ENCODE measurements at regions not wholly inside any gene's neighbourhood (a gene's known extent, or its start where the extent isn't known, plus 50 kb on each side); places are given as distances from the start of the nearest gene placed in this dataset.

DNA sequence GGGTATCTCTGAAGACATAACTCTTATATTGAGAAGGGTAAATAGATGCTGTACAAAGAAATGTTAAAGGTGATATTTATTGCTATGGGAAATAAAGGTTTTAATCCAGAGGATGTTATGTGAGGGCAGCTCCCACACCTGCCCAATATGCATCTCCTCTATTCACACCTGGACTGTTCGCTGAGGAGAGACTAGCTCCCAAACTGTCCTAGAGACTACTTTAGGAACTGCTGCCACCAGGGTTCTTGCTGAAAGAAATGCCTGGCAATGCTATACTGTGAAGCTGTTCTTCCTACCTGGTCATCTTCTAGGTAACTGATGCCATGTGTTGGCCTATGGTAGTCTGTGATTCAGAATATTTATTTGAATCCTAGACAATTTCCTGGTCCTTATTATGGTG is 1421.5 kb upstream of the SPRY2 start:
- no peaks in the 10 kb centered on the region for H3K36me3 ChIP-seq (replicated peaks in 1 of 2)
- no peaks in the 10 kb centered on the region for H3K27me3 ChIP-seq
- no peak overlapping the region for H3K27ac ChIP-seq
- TF ChIP-seq, protein P1, sequence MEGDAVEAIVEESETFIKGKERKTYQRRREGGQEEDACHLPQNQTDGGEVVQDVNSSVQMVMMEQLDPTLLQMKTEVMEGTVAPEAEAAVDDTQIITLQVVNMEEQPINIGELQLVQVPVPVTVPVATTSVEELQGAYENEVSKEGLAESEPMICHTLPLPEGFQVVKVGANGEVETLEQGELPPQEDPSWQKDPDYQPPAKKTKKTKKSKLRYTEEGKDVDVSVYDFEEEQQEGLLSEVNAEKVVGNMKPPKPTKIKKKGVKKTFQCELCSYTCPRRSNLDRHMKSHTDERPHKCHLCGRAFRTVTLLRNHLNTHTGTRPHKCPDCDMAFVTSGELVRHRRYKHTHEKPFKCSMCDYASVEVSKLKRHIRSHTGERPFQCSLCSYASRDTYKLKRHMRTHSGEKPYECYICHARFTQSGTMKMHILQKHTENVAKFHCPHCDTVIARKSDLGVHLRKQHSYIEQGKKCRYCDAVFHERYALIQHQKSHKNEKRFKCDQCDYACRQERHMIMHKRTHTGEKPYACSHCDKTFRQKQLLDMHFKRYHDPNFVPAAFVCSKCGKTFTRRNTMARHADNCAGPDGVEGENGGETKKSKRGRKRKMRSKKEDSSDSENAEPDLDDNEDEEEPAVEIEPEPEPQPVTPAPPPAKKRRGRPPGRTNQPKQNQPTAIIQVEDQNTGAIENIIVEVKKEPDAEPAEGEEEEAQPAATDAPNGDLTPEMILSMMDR (IDR thresholded peaks at IDR 0.05): no peak
- no peak for TF ChIP-seq POLR2A (IDR thresholded peaks at IDR 0.05)
- intact Hi-C loops (cut with DNase I): no loop called here
- no peaks in the 10 kb centered on the region for H3K9me3 ChIP-seq (replicated peaks in 1 of 3)
- no peak for DNase-seq
- WGBS, 4 donors: 60 to 92% (median 72%) methylated on average over 1 of the region's 1 CpG
- no peaks in the 10 kb centered on the region for H3K4me1 ChIP-seq (replicated peaks in 1 of 2)
- no peak overlapping the region for H3K4me3 ChIP-seq

DNA sequence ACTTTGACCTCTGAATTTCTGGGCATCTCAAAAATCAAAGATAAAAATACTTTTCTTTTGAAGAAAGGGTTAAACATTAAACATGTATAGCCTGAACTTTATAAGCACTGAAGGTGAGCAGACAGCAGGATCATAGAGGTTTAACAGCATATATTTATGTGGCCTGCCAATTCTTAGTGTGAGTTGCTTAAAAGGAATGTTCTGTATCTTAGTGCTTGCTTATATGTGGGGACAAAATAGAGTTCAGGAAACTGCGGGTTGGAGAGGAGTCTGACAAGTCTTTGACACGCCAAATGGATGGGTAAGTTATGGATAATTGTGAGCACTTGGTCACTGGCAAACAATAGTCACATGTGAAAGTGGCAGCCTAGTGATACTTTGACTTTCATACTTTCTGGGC is 1419.4 kb upstream of the SPRY2 start:
- no peaks in the 10 kb centered on the region for H3K4me1 ChIP-seq (replicated peaks in 1 of 2)
- DNase-seq: no peak
- no peak for TF ChIP-seq POLR2A (IDR thresholded peaks at IDR 0.05)
- TF ChIP-seq, protein P1 (IDR thresholded peaks at IDR 0.05): no peak
- no peaks in the 10 kb centered on the region for H3K27me3 ChIP-seq
- no peak overlapping the region for H3K4me3 ChIP-seq
- H3K9me3 ChIP-seq (replicated peaks in 1 of 3): no peaks in the 10 kb centered on the region
- intact Hi-C loops (cut with DNase I): no loop called here
- WGBS, 4 donors: 72 to 87% (median 76%) methylated on average over 2 of the region's 2 CpGs
- no peaks in the 10 kb centered on the region for H3K36me3 ChIP-seq (replicated peaks in 1 of 2)
- H3K27ac ChIP-seq: no peak overlapping the region

DNA sequence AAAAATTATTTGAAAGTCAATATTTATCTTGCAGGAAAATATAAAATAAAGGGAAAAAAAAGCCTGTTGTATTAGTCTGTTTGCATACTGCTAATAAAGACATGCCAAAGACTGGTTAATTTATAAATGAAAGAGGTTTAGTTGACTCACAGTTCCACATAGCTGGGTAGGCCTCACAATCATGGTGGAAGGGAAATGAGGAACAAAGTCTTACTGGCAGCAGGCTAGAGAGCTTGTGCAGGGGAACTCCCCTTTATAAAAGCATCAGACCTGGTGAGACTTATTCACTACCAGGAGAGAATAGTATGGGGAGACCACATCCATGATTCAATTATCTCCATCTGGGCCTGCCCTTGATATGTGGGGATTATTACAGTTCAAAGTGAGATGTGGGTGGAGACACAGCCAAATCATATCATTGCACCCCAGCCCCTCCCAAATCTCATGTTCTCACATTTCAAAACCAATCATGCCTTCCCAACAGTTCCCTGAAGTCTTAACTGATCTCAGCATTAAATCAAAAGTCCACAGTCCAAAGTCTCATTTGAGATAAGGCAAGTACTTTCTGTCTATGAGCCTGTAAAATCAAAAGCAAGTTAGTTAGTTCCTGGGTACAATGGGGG is 1416.5 kb upstream of the SPRY2 start:
- Histone ChIP-seq H3K27me3 (no peaks in the 10 kb centered on the region), H3K27ac (no peak overlapping the region), H3K36me3 (replicated peaks in 1 of 2) (no peaks in the 10 kb centered on the region), H3K9me3 (replicated peaks in 1 of 3) (no peaks in the 10 kb centered on the region), H3K4me3 (no peak overlapping the region), H3K4me1 (replicated peaks in 1 of 2) (no peaks in the 10 kb centered on the region)
- intact Hi-C loops (cut with DNase I): no loop called here
- no peak for DNase-seq
- TF ChIP-seq, protein P1 (IDR thresholded peaks at IDR 0.05): no peak
- TF ChIP-seq POLR2A (IDR thresholded peaks at IDR 0.05): no peak

DNA sequence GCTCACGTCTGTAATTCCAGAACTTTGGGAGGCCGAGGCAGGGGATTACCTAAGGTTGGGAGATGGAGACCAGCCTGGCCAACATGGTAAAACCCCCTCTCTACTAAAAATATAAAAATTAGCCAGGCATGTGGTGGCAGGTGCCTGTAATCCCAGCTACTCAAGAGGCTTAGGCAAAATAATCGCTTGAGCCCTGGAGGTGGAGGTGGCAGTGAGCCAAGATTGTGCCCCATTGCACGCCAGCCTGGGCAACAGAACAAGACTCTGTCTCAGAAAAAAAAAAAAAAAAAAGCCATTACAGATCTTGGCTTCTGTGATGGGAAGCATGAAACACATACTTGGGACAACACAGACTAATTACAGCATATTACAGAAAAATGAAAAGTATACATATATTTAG is 1404.5 kb upstream of the SPRY2 start:
- DNase-seq: no peak
- intact Hi-C loops (cut with DNase I): no loop called here
- WGBS, 4 donors: 76 to 86% (median 83%) methylated on average over 4 of the region's 4 CpGs

More for the DNA sequence above, 1404.5 kb upstream of the SPRY2 start:
- Histone ChIP-seq H3K36me3 (replicated peaks in 1 of 2) (no peaks in the 10 kb centered on the region), H3K27me3 (no peaks in the 10 kb centered on the region), H3K4me1 (replicated peaks in 1 of 2) (no peaks in the 10 kb centered on the region), H3K9me3 (replicated peaks in 1 of 3) (no peaks in the 10 kb centered on the region), H3K27ac (no peak overlapping the region), H3K4me3 (no peak overlapping the region)
- TF ChIP-seq POLR2A (IDR thresholded peaks at IDR 0.05): no peak
- TF ChIP-seq, protein P1 (IDR thresholded peaks at IDR 0.05): no peak
